OCI-LY1 (cell line): ENCODE measurements at regions not wholly inside any gene's neighbourhood (a gene's known extent, or its start where the extent isn't known, plus 50 kb on each side); places are given as distances from the start of the nearest gene placed in this dataset.

Source experiments
- CTCF ChIP-seq: fragments of 200-600 bp; sonication (generic), shearing (Covaris generic); IDR thresholded peaks from 2 replicates; pipeline ENCODE4 v1.5.1; 2017; ENCODE audit warnings: mild to moderate bottlenecking, antibody characterized with exemption, low read length, moderate library complexity, mixed read lengths
- EZH2 ChIP-seq: fragments of 200-600 bp; sonication (generic), shearing (Covaris generic); IDR thresholded peaks from 2 replicates; pipeline ENCODE4 v1.8.0; 2017; ENCODE audit warnings: borderline replicate concordance, mixed run types, mild to moderate bottlenecking, antibody characterized with exemption, low read length, moderate library complexity, mixed read lengths

- no peak for TF ChIP-seq CTCF
- TF ChIP-seq EZH2 = no peak
These were observed 141.8 kb upstream of the ALKAL2 start for GRCh38 chr2:429575-430254.
